Gastroesophageal sphincter (tissue), 4 donors: ENCODE measurements at regions not wholly inside any gene's neighbourhood (a gene's known extent, or its start where the extent isn't known, plus 50 kb on each side); places are given as distances from the start of the nearest gene placed in this dataset.
"Not testable (repeated sequence)": the region's sequence is repeated elsewhere in the genome, so short reads cannot be mapped to it uniquely, and the experiment has no call there.

Experiments used
- ATAC-seq: fragments of 150-250 bp; one replicate; pipeline ENCODE4 v1.9.1; 2016; ENCODE audit warnings: mild to moderate bottlenecking, moderate library complexity
- H3K27ac ChIP-seq, 4 donors: fragments of 200-600 bp; sonication (generic) in 3 of 4; 1 replicate in 3 of 4; 2 replicates in 1 of 4; pipeline ENCODE4 v1.5.1; 2016 to 2019
- H3K27me3 ChIP-seq: fragments of 200-600 bp; sonication (generic); one replicate; pipeline ENCODE4 v1.5.1; 2019
- H3K36me3 ChIP-seq, 2 donors: fragments of 200-600 bp; sonication (generic); one replicate each; pipeline ENCODE4 v1.5.1; 2019; ENCODE audit warnings: control low read depth in 1 of 2
- H3K4me1 ChIP-seq, 3 donors: fragments of 200-600 bp; sonication (generic); 1 replicate in 2 of 3; 2 replicates in 1 of 3; pipeline ENCODE4 v1.5.1; 2016 to 2019; ENCODE audit warnings: control low read depth in 2 of 3
- H3K4me3 ChIP-seq, 2 donors: fragments of 200-600 bp; sonication (generic); one replicate each; pipeline ENCODE4 v1.5.1; 2019; ENCODE audit warnings: mild to moderate bottlenecking in 1 of 2, moderate library complexity in 1 of 2
- H3K9me3 ChIP-seq, 3 donors: fragments of 200-600 bp; sonication (generic); one replicate each; pipeline ENCODE4 v1.5.1; 2017 to 2019; ENCODE audit warnings: control low read depth in 2 of 3
- CTCF ChIP-seq, 4 experiments: fragments of 200-600 bp in 2 of 4; fragments of 450-650 bp in 2 of 4; sonication (generic) in 1 of 4; IDR thresholded peaks; one replicate each; pipeline ENCODE4 v1.5.1; 2017 to 2019; ENCODE audit warnings: antibody characterized with exemption in 4 of 4, mild to moderate bottlenecking in 2 of 4, moderate library complexity in 2 of 4
- EP300 ChIP-seq: sonication (generic); formaldehyde crosslinking; IDR thresholded peaks from one replicate; pipeline ENCODE4 v1.6.1; 2017; ENCODE audit warnings: antibody characterized with exemption, mild to moderate bottlenecking
- POLR2A ChIP-seq, 2 donors: fragments of 450-650 bp; IDR thresholded peaks; one replicate each; pipeline ENCODE4 v1.6.1; 2017; ENCODE audit warnings: antibody characterized with exemption in 2 of 2, mild to moderate bottlenecking in 2 of 2, moderate library complexity in 1 of 2
- POLR2AphosphoS5 ChIP-seq: sonication (generic); formaldehyde crosslinking; IDR thresholded peaks from one replicate; pipeline ENCODE4 v1.6.1; 2017; ENCODE audit warnings: antibody characterized with exemption
- WGBS, 2 donors: methylation state at CpG; one replicate each; pipeline ENCODE4 v1.1.5; 2018; ENCODE audit warnings: low coverage in 1 of 2; 5-methylcytosine and 5-hydroxymethylcytosine counted together

- no peaks in the 10 kb centered on the region for H3K9me3 ChIP-seq
- H3K27ac ChIP-seq, result no peak overlapping the region
- H3K4me1 ChIP-seq, result no peaks in the 10 kb centered on the region
- no peaks in the 10 kb centered on the region for H3K27me3 ChIP-seq
- no peak overlapping the region for H3K4me3 ChIP-seq
- H3K36me3 ChIP-seq, result no peaks in the 10 kb centered on the region
- no peak for ATAC-seq
- TF ChIP-seq CTCF (IDR thresholded peaks at IDR 0.05) (no peak), EP300 (no peak), POLR2AphosphoS5 (no peak), POLR2A (IDR thresholded peaks at IDR 0.05) (no peak)
- 80% methylated on average over 1 of the region's 1 CpG; no CpG with 5 or more reads in 1 of the 2 donors for WGBS, 2 donors
These were observed 58.9 kb upstream of the NDUFV2 start for GRCh38 chr18:9043581-9043980.

GRCh38 chr18:9047715-9048114 lies 54.8 kb upstream of the NDUFV2 start:
- Histone ChIP-seq H3K4me1 (no peaks in the 10 kb centered on the region), H3K27me3 (no peaks in the 10 kb centered on the region), H3K9me3 (peaks cover 0 to 6% (median 0%) of the 10 kb centered on the region in 3 donors), H3K4me3 (no peak overlapping the region), H3K27ac (no peak overlapping the region), H3K36me3 (no peaks in the 10 kb centered on the region)
- WGBS, 2 donors, result 64 to 92% methylated on average over 4 to 5 of the region's 7 CpGs
- ATAC-seq, result no peak
- TF ChIP-seq EP300 (no peak), POLR2AphosphoS5 (no peak), POLR2A (IDR thresholded peaks at IDR 0.05) (no peak), CTCF (IDR thresholded peaks at IDR 0.05) (no peak)

GRCh38 chr18:9048236-9048635 lies 54.3 kb upstream of the NDUFV2 start:
- ATAC-seq, result no peak
- no peak overlapping the region for H3K27ac ChIP-seq
- no peaks in the 10 kb centered on the region for H3K36me3 ChIP-seq
- no peaks in the 10 kb centered on the region for H3K4me1 ChIP-seq
- H3K9me3 ChIP-seq, result peaks cover 0 to 6% (median 0%) of the 10 kb centered on the region in 3 donors
- no peak for TF ChIP-seq POLR2AphosphoS5
- no peak for TF ChIP-seq EP300
- no peak for TF ChIP-seq CTCF (IDR thresholded peaks at IDR 0.05)
- H3K27me3 ChIP-seq, result no peaks in the 10 kb centered on the region
- 93% methylated on average over 4 to 5 of the region's 5 CpGs for WGBS, 2 donors
- no peak overlapping the region for H3K4me3 ChIP-seq

DNA sequence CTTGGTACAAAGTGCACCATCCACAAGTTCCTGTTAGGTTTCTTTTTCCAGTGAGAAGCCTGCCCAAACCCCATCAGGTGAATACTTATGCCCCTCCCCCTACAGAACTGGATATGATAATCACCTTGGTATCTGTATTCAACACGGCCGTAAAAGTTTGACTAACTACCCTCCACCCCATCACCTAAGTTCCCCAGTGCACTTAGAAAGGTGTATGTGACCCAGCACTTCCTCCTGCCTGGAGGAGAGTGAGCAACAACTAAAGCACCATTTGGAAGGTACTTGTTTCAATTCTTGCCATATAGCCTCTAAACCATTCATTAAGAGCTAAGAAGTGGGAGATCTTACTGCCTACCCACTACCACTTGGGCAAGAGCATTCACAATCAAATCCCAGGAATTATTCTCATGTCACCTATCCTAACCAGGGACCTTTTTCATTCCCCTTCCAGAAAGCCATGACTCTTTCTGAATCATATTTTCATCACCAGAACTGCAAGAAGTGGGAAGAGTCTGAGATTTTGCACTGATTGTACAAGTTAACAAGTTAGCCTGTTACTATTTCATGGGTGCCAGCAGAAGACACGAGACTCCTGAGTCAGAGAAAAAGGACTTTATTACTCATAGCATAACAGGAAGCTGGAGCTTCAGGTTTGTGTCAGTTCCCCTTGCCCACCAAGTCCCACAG lies 53.5 kb upstream of the NDUFV2 start:
- TF ChIP-seq POLR2A (IDR thresholded peaks at IDR 0.05), result no peak
- TF ChIP-seq EP300, result no peak
- no peak for TF ChIP-seq CTCF (IDR thresholded peaks at IDR 0.05)
- no peak for TF ChIP-seq POLR2AphosphoS5
- Histone ChIP-seq H3K27ac (no peak overlapping the region), H3K36me3 (no peaks in the 10 kb centered on the region), H3K9me3 (peaks cover 0 to 6% (median 0%) of the 10 kb centered on the region in 3 donors), H3K4me1 (no peaks in the 10 kb centered on the region), H3K27me3 (no peaks in the 10 kb centered on the region), H3K4me3 (no peak overlapping the region)
- 92 to 100% methylated on average over 1 to 2 of the region's 3 CpGs for WGBS, 2 donors
- no peak for ATAC-seq

DNA sequence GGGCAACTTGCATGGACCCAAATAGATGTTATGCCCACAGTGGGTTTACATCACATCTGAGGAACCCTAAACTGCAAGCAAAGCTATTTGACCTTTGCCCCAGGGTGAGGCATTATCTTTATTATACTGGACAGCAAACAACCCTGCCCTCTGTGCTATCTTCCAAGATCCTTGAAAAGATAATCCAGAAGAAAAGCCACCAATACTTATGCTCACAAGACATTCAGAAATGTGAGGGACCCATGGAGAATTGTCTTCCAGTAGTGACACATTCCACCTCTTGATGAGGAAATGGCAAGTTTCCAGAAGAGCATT lies 53.0 kb upstream of the NDUFV2 start:
- no peak overlapping the region for H3K27ac ChIP-seq
- no peaks in the 10 kb centered on the region for H3K27me3 ChIP-seq
- H3K4me3 ChIP-seq, result no peak overlapping the region
- TF ChIP-seq EP300 (no peak), CTCF (IDR thresholded peaks at IDR 0.05) (no peak), POLR2AphosphoS5 (no peak), POLR2A (IDR thresholded peaks at IDR 0.05) (no peak)
- no peaks in the 10 kb centered on the region for H3K36me3 ChIP-seq
- peaks cover 0 to 6% (median 0%) of the 10 kb centered on the region in 3 donors for H3K9me3 ChIP-seq
- no peak for ATAC-seq
- peaks cover 0 to 1% (median 0%) of the 10 kb centered on the region in 3 donors for H3K4me1 ChIP-seq

DNA sequence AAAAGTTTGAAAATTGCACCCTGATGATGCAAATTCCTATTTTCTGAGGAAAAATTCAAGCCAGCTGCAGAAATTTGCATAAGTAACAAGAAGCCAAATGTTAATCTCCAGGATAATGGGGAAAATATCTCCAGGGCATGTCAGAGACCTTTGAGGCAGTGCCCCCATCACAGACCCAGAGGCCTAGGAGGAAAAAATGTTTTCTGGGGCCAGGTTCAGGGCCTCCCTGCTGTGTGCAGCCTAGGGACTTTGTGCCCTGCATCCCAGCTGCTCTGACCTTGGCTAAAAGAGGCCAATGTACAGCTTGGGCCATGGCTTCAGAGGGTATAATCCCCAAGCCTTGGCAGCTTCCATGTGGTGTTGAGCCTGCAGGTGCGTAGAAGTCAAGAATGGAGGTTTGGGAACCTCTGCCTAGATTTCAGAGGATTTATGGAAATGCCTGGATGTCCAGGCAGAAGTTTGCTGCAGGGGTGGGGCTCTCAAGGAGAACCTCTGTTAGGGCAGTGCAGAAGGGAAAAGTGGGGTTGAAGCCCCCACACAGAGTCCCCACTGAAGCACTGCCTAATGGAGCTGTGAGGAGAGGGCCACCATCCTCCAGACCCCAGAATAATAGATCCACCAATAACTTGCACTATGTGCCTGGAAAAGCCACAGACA lies 51.7 kb upstream of the NDUFV2 start:
- WGBS, 2 donors, result 100% methylated on average over 1 of the region's 1 CpG; no CpG with 5 or more reads in 1 of the 2 donors
- H3K4me3 ChIP-seq, ATAC-seq, H3K27me3 ChIP-seq, H3K27ac ChIP-seq, H3K9me3 ChIP-seq, H3K36me3 ChIP-seq: not testable (repeated sequence)
- peaks cover 0 to 14% (median 4%) of the 10 kb centered on the region in 3 donors for H3K4me1 ChIP-seq
